ENCODE measurements at regions not wholly inside any gene's neighbourhood (a gene's known extent, or its start where the extent isn't known, plus 50 kb on each side); places are given as distances from the start of the nearest gene placed in this dataset.

- peaks cover 25 to 42% (median 27%) of the 10 kb centered on the region in 10 experiments for H3K4me1 ChIP-seq
- peak overlapping the region in 2 of 11 experiments; percentile 28 to 35; a peak in 3 of 22 replicates for H3K4me2 ChIP-seq
- no peak overlapping the region; a peak in 1 of 22 replicates for H3K27ac ChIP-seq
- H3K27me3 ChIP-seq = peaks cover 0 to 6% (median 0%) of the 10 kb centered on the region in 11 experiments; a peak in 2 of 22 replicates
- no peak overlapping the region for H3K4me3 ChIP-seq
- no peaks in the 10 kb centered on the region for H3K9me3 ChIP-seq (replicated peaks in 1 of 11)
- H3K36me3 ChIP-seq = no peaks in the 10 kb centered on the region
- H3K9ac ChIP-seq = no peak overlapping the region
- TF ChIP-seq Cebpa-rat (IDR thresholded peaks at IDR 0.05) = no peak
- H4K20me1 ChIP-seq = no peaks in the 10 kb centered on the region
Observed at GRCh38 chr6:134523903-134524650, 206.2 kb upstream of the SGK1 start.

- no peak overlapping the region for H3K4me3 ChIP-seq
- H3K9ac ChIP-seq = no peak overlapping the region
- no peaks in the 10 kb centered on the region for H4K20me1 ChIP-seq
- no peak overlapping the region for H3K4me2 ChIP-seq
- TF ChIP-seq Cebpa-rat (IDR thresholded peaks at IDR 0.05) = no peak
- H3K4me1 ChIP-seq = peaks cover 35 to 53% (median 37%) of the 10 kb centered on the region in 10 experiments
- H3K36me3 ChIP-seq = no peaks in the 10 kb centered on the region
- H3K27ac ChIP-seq = no peak overlapping the region
- peaks cover 0 to 6% (median 0%) of the 10 kb centered on the region in 11 experiments; a peak in 2 of 22 replicates for H3K27me3 ChIP-seq
- H3K9me3 ChIP-seq (replicated peaks in 1 of 11) = no peaks in the 10 kb centered on the region
Observed at GRCh38 chr6:134523051-134523450, 205.1 kb upstream of the SGK1 start.

- Histone ChIP-seq H4K20me1 (no peaks in the 10 kb centered on the region), H3K4me2 (peak overlapping the region; percentile 72 to 95 (median 84)), H3K9me3 (replicated peaks in 1 of 11) (no peaks in the 10 kb centered on the region), H3K36me3 (no peaks in the 10 kb centered on the region), H3K4me3 (no peak overlapping the region), H3K4me1 (peaks cover 54 to 72% (median 56%) of the 10 kb centered on the region in 10 experiments), H3K27ac (peak overlapping the region in 5 of 11 experiments; percentile 16 to 87 (median 81); a peak in 6 of 22 replicates), H3K9ac (peak overlapping the region in 1 of 11 experiments; percentile 74; a peak in 2 of 22 replicates), H3K27me3 (no peaks in the 10 kb centered on the region)
- no peak for TF ChIP-seq Cebpa-rat (IDR thresholded peaks at IDR 0.05)
Observed at GRCh38 chr6:134521116-134521501, 203.2 kb upstream of the SGK1 start.

- no peak for TF ChIP-seq Cebpa-rat (IDR thresholded peaks at IDR 0.05)
- H3K9ac ChIP-seq = peak overlapping the region in 10 of 11 experiments; percentile 19 to 74 (median 45); a peak in 16 of 22 replicates
- H3K9me3 ChIP-seq (replicated peaks in 1 of 11) = no peaks in the 10 kb centered on the region
- H4K20me1 ChIP-seq = no peaks in the 10 kb centered on the region
- H3K4me3 ChIP-seq = peak overlapping the region in 1 of 10 experiments; percentile 9; a peak in 1 of 20 replicates
- no peaks in the 10 kb centered on the region for H3K27me3 ChIP-seq
- H3K4me1 ChIP-seq = peaks cover 56 to 79% (median 61%) of the 10 kb centered on the region in 10 experiments
- H3K27ac ChIP-seq = peak overlapping the region; percentile 44 to 87 (median 81); a peak in 21 of 22 replicates
- H3K4me2 ChIP-seq = peak overlapping the region; percentile 72 to 95 (median 84)
- H3K36me3 ChIP-seq = no peaks in the 10 kb centered on the region
Observed at GRCh38 chr6:134520181-134521115, 202.5 kb upstream of the SGK1 start.

GRCh38 chr6:134519465-134519864 lies 201.6 kb upstream of the SGK1 start:
- no peaks in the 10 kb centered on the region for H3K9me3 ChIP-seq (replicated peaks in 1 of 11)
- peaks cover 62 to 81% (median 69%) of the 10 kb centered on the region in 10 experiments for H3K4me1 ChIP-seq
- no peak for TF ChIP-seq Cebpa-rat (IDR thresholded peaks at IDR 0.05)
- no peaks in the 10 kb centered on the region for H3K27me3 ChIP-seq
- H3K9ac ChIP-seq = peak overlapping the region in 10 of 11 experiments; percentile 19 to 74 (median 45); a peak in 17 of 22 replicates
- peak overlapping the region; percentile 74 to 87 (median 81); a peak in 21 of 22 replicates for H3K27ac ChIP-seq
- peak overlapping the region; percentile 72 to 95 (median 84) for H3K4me2 ChIP-seq
- H4K20me1 ChIP-seq = no peaks in the 10 kb centered on the region
- 0 out of 20 replicates have a peak overlapping the region, but pooled peaks of 1 of the 10 experiments have one; percentile 7 for H3K4me3 ChIP-seq
- no peaks in the 10 kb centered on the region for H3K36me3 ChIP-seq

GRCh38 chr6:134517868-134518267 lies 200.0 kb upstream of the SGK1 start:
- H3K9me3 ChIP-seq (replicated peaks in 1 of 11) = no peaks in the 10 kb centered on the region
- H3K4me2 ChIP-seq = peak overlapping the region; percentile 72 to 95 (median 84)
- peaks cover 72 to 86% (median 82%) of the 10 kb centered on the region in 10 experiments for H3K4me1 ChIP-seq
- H3K9ac ChIP-seq = peak overlapping the region; percentile 59 to 80 (median 73)
- no peaks in the 10 kb centered on the region for H3K36me3 ChIP-seq
- peak overlapping the region; percentile 74 to 87 (median 81) for H3K27ac ChIP-seq
- no peak for TF ChIP-seq Cebpa-rat (IDR thresholded peaks at IDR 0.05)
- no peaks in the 10 kb centered on the region for H3K27me3 ChIP-seq
- H4K20me1 ChIP-seq = no peaks in the 10 kb centered on the region
- peak overlapping the region; percentile 8 to 58 (median 40); a peak in 12 of 20 replicates for H3K4me3 ChIP-seq

GRCh38 chr6:134517145-134517658 lies 199.3 kb upstream of the SGK1 start:
- Histone ChIP-seq H3K9ac (peak overlapping the region; percentile 59 to 80 (median 73)), H3K27me3 (no peaks in the 10 kb centered on the region), H3K4me3 (peak overlapping the region; percentile 0 to 58 (median 40); a peak in 16 of 20 replicates), H3K4me1 (peaks cover 78 to 93% (median 89%) of the 10 kb centered on the region in 10 experiments), H3K27ac (peak overlapping the region; percentile 74 to 87 (median 81)), H3K9me3 (replicated peaks in 1 of 11) (no peaks in the 10 kb centered on the region), H3K36me3 (no peaks in the 10 kb centered on the region), H4K20me1 (no peaks in the 10 kb centered on the region), H3K4me2 (peak overlapping the region; percentile 72 to 95 (median 84))
- peak in 5 of 11 experiments; percentile 38 to 92 (median 65); a peak in 6 of 22 replicates for TF ChIP-seq Cebpa-rat (IDR thresholded peaks at IDR 0.05)

- Histone ChIP-seq H3K4me2 (peak overlapping the region; percentile 72 to 95 (median 84)), H3K9ac (peak overlapping the region; percentile 59 to 80 (median 73); a peak in 21 of 22 replicates), H3K9me3 (replicated peaks in 1 of 11) (no peaks in the 10 kb centered on the region), H3K4me1 (peaks cover 82 to 97% (median 93%) of the 10 kb centered on the region in 10 experiments), H3K36me3 (no peaks in the 10 kb centered on the region), H3K4me3 (peak overlapping the region in 3 of 10 experiments; percentile 0 to 49 (median 41); a peak in 2 of 20 replicates), H3K27ac (peak overlapping the region; percentile 74 to 87 (median 81)), H4K20me1 (no peaks in the 10 kb centered on the region), H3K27me3 (no peaks in the 10 kb centered on the region)
- TF ChIP-seq Cebpa-rat (IDR thresholded peaks at IDR 0.05) = no peak
Observed at GRCh38 chr6:134516582-134516981, 198.7 kb upstream of the SGK1 start.
